GM12891 (cell line): ENCODE measurements at regions not wholly inside any gene's neighbourhood (a gene's known extent, or its start where the extent isn't known, plus 50 kb on each side); places are given as distances from the start of the nearest gene placed in this dataset.

Experiments
- POLR2A ChIP-seq: IDR thresholded peaks from 2 replicates; pipeline ENCODE4 v1.6.1; 2011; ENCODE audit warnings: low read depth, low read length, control low read depth
- SPI1 ChIP-seq: IDR thresholded peaks from 2 replicates; pipeline ENCODE4 v1.6.1; 2011; ENCODE audit warnings: low read depth, low read length, control low read depth
- TAF1 ChIP-seq: IDR thresholded peaks from 2 replicates; pipeline ENCODE4 v1.6.1; 2011; ENCODE audit warnings: low read depth, low read length, control low read depth

- TF ChIP-seq POLR2A: no peak
- TF ChIP-seq SPI1: no peak
- TF ChIP-seq TAF1: no peak
Observed at GRCh38 chr2:204317640-204318039, 227.6 kb upstream of the PARD3B start.
